SHP77 (cell line): ENCODE measurements at regions not wholly inside any gene's neighbourhood (a gene's known extent, or its start where the extent isn't known, plus 50 kb on each side); places are given as distances from the start of the nearest gene placed in this dataset.

Experiments
- DNase-seq, 2 experiments: peaks; one replicate each; lab custom pipeline; 2025; lab: John Stamatoyannopoulos, UW

DNA sequence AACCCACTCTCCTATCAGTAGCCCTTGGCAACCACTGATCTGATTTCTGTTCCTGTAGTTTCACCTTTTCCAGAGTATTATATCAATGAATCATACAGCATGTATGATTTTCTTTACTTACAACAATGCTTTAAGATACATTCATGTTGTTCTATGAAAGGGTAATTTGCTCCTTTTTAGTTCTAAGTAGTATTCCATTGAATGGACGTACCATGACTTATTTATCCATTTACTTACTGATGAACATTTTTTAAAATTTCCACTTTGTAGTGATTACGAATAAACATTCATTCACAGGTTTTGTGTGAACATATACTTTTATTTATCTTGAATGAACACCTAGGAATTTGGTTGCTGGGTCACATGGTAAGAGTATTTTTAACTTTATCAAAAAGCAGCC, 620.8 kb downstream of the HTR1A start:
- DNase-seq = no peak

DNA sequence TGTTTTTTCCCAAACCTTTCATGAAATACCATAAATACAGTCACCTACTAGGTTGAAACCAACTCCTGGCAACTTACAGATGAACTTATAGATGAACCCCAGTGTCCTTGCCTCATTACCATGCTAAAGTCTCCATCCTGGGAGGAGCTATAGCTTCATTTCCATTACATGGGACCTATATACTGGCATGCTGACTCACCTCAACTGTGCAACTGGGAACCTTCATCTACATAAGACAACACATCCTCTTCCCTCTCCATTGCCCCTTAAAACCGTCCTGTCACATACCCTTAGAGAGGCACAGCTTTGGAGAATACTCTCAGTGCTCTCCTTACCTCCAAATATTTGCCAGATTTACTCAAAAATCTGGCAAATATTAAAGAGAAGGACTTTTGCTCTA, 638.3 kb downstream of the HTR1A start:
- DNase-seq = no peak

DNA sequence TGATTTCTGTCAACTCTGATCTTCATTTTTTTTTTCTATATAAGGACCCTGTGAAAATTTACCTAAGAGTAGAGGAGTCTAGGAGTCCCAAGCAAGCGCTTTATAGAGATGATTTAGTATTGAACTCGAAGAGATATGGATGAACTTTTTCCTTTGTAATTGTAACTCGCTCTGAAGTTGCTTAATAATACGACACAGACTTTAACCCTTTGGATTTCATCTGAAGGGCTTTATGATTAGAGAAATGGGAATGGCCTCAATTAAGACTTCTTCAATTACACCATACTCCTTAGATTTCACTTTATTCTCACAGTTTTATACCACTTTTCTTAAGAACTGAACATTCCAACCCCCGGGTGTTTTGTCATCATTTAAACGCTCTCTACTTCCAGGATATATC, 647.7 kb downstream of the HTR1A start:
- no peak for DNase-seq

DNA sequence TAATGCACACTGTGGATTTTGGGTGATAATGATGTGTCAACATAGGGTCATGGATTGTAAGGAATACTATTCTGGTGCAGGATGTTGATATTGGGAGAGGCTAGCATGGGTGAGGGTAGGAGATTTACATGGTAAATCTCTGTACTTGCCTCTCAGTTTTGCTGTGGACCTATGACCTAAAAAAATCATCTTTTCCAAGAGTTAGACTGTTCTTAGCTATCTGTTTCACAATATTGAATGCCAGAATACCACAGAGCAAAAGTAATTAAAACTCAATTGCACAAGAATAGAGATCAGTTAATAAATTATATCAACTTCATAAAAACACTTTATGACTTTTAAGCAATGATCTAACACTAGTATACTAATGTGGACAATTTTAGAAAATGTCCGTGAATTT, 651.6 kb downstream of the HTR1A start:
- no peak for DNase-seq

DNA sequence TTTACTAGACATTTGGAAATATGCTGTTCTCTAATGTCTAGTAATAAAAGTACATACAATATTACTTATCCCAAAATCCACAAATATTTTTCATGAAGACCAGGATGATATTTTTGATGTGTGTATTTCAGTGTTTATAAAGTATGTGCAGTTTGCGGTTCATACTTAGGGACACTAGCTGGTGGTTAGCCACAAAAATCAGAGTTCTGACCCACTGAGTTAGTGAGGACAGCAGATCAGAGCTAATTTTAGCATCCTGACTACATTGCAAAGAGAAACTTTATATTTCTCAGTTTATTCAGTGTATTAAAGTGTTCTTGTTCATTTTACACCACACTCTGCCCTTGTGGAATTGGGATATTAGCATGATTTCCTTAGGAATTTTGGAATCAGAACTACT, 655.3 kb downstream of the HTR1A start:
- DNase-seq = no peak

DNA sequence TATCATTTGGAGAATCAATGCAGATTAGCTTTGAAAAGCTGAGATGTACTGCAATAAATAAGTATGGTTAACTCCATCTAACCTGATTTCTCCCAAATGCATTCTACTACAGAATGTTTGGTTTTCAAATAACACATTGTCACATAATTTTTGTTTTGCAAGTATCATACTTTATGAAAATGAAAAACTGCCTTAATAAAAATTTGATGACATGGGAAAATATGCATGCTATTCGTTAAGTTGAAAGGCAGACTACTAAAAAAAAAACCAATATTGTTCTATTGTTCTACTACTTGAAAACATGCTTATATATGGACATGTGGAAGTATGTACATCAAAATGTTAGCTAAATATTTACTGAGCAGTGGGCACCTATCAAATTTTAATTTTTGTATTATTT, 668.9 kb downstream of the HTR1A start:
- DNase-seq = no peak

DNA sequence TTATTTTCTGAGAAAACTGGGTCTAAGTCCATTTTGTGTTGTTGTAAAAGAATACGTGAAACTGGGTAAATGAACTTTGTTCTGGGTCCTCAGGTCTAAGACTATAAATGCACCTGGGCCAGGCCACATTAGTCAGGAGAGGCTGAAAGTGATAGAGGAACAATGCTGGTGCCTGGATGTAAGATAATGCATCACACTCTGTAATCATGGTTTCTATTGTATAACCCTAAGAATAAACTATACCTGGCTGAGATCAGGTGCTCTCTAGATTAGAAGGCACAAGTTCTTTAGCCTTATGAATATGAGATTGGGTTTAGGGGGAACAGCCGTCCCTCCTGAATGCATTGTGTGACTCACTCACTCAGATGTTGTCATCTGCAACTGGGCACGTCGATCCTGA, 675.5 kb downstream of the HTR1A start:
- no peak for DNase-seq

DNA sequence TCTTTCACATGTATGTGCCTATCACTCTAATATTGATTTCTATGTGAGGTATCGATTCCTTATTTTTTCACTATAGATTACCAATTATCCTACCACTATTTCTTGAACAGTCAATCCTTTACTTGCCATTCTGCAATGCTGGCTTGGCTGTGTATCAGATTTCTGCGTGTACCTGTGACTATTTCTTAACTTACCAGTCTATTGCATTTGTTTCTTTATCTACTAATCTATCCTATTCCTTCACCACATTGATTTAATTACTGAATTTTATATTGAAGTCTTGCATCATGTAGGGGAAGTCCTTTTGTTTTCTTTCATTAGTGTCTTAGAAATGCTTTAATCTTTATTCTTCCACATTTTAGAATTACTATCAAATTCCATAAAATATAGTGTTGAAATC, 684.8 kb downstream of the LRRC70 start:
- DNase-seq = no peak

DNA sequence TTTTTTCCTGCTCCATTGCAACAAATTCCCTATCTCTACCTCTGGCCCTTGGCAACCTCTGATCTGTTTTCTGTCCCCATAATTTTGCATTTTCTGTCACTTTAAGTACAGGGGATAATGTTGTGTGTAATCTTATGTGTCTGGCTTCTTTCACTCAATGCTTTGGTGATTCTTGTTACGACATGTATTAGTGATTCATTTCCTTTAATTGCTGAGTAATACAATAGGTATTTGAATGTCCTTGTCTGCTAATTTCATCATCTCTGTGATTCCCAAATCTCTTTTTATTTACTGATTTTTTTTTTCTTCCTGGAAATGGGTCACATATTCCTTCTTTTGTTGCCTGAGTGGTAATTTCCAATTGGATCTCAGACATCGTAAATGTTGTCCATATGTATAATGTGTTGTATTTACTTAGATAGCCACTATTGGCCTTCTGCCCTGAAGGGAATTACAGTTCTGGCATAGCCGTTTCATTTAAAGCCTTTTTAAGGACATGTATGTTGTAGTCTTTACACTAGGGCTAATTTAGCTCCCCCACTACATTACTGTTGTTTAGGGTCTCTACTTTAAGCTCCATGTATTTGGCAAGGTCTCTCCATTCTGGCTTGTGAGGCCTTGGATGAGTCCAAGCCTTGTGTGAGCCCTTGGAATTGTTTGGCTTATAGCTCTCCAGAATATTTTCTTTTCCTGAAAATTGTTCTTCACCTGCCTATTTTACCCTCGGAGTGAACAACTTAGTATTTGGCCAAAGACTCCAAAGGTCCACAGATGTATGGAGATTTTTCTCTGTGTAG, 683.8 kb downstream of the LRRC70 start:
- no peak for DNase-seq

DNA sequence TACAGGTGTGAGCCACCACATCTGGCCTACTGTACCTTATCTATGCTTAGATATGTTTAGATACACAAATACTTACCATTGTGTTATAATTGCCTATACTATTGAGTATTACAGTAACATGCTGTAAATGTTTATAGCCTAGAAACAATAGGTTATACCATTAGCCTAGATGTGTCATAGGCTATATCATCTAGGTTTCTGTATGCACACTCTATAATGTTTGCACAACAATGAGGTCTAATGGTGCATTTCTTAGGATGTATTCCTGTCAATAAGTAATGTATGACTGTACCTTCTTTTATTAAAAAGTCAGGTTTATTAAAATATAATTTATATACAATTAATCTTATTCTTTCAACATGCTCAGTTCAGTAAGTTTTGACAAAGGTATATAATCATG, 683.1 kb downstream of the LRRC70 start:
- DNase-seq = no peak

DNA sequence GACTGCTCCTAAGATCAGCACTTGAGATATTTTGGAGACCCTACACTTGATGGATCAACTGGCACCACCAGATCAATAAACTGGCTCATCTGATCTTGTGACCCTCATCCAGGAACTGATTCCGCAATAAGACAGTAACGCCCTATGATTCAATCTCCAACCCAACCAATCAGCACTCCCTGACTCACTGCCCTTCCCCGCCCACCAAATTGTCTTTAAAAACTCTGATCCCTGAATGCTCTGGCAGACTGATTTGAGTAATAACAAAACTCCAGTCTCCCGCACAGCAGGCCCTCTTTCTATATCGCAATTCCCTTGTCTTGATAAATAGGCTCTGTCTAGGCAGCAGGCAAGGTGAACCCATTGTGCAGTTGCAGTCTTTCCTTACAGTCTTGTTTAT, 677.0 kb downstream of the LRRC70 start:
- DNase-seq = no peak

DNA sequence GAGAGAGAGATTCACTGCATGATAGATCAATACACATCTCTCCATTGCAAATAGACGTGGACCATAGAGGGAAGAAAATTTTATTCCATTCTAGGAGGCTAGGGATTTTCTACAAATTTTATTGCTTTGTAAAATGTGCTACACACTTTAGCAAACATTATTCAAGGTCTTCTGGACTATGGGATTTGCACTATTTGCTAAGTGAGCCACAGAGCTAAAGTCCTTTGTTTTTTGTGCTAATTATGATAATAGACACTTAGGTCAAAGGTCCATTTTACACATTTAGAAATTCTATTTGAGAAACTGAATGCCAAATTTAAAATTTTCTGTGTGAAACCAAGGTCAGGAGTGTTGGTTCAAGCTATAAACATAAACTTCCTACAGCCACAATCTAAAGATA, 672.3 kb downstream of the LRRC70 start:
- no peak for DNase-seq

DNA sequence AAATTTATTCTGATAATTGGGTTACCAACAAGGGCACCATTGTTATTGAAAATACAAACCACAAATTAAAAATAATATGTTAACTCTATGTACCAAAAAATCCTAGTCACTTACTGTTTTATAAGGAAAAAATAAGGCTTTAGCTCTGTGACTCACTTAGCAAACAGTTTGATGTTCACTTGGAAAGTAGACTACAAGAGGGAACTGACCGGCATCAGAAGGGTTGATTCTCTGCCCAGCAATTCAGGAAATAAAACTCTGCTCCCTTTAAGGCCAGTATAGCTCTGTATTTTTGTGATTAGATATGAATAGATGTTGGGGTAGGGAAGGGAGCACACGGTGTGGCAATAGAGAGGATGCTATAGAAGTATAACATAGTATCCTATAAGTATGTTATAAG, 671.3 kb downstream of the LRRC70 start:
- DNase-seq = no peak

DNA sequence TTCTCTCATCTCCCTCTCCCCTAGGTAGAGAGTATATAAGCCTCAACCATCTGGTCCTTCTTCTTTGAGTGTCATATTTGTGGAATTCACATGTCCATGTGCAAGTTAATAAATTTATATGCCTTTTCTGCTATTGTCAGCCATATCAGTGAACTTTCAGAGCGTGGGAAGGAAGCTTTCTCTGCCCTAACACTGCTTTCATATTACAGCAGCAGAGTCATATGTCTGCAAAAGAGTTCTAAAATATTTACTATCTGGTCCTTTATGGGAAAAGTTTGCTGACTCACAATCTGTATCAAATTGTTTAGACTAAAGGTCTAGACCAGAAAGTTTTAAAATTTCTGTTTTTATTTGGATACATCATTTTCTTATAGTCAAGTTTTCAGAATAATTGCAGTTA, 669.0 kb downstream of the LRRC70 start:
- DNase-seq = no peak

DNA sequence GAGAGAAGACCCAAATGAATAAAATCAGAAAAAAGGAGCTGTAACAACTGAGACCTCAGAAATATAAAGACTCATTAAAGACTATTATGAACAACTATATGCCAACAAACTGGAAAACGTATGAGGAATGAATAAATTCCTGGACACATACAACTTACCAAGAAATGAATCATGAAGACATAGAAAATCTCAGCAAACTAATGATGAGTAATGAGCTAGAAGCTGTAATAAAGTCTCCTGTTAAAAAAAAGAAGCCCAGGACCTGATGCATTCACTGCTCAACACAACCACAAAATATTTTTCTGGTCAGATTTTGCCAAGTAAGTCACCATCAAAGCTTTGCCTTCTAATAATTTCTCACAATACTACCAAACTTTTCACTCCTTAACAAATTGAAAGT, 666.7 kb downstream of the LRRC70 start:
- no peak for DNase-seq

DNA sequence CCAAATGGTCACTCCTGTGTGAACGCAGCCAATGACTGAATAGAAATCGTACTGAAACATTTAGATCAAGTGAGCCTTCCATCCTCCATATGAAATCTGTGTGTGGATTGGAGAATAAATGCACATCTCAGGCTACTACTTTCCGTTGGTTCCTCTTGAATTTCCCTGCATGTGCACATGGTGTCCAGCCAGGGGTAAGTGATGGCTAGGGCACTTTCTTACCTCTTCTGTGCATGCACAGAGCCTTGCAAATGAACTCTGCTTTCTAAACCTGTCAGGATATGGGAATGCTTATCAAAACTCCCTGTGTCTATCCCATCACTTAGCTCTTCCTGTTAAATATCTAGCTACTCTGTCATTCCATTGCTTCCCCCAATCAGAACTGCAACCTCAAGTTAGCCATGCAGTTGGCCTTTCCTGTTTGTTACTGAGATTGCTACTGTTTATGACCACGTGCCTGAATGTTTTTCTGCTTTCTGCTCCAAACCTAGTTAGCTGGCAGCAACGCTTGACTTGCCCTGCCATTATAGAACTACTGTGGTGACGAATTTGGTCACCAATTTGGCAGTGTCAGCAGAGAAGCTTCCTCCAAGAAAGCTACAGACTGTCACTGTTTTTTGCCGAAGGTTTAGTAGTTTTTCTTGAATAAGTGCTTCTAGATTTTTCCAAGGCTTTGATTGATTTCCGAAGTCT, 661.6 kb downstream of the LRRC70 start:
- no peak for DNase-seq

DNA sequence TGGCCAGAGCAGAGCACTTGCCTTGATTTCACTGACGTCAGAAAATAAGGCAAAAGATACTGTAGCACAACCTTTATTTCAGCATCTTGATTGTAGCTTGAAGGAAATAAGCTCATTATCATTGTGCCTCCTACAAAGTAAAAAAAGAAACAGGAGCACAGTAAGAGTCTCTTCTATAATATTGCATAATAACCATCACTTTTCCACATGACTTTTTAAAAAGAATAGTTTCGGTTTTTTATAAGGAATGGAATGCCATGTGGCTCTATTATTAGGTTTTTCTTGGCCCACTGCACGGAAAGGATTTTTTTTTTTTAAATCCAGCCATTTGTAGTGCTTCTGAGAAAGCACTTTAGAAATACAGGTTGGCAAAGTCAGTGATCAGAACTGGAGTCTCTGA, 655.3 kb downstream of the LRRC70 start:
- no peak for DNase-seq

DNA sequence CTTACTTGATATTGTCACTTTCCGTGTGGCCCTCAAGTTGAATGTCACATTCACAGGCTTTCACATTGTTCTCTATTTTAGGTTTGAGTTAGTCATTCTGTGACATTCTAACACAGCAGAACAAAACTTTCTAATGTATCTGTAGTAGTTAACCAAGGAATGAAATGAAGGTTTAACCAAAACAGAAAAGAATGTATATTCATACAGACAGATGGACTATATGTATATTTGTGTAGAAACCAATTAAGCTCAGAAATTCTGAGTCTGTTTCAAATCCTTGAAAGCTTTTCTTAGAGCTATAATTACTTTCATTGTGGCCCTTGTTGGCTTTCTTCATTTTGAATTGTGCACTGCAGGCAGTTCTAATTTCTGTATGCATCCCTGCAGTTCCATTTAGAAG, 654.7 kb downstream of the LRRC70 start:
- no peak for DNase-seq

DNA sequence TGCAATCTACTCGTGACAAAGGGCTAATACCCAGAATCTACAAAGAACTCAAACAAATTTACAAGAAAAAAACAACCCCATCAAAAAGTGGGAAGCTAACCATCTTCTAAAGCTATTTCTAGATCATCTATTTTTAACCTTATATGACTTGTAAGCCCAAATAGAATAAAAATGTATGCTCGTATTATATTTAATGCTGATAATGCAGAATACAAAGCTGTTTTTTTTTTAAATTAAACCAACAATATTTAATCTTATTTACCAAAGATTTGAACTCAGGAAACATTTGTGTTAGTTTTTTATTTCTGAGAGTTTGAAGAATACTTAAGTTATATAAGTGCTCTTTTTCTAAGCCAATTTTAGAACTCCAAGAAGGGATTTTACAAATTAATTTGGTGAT, 652.1 kb downstream of the LRRC70 start:
- DNase-seq = no peak

DNA sequence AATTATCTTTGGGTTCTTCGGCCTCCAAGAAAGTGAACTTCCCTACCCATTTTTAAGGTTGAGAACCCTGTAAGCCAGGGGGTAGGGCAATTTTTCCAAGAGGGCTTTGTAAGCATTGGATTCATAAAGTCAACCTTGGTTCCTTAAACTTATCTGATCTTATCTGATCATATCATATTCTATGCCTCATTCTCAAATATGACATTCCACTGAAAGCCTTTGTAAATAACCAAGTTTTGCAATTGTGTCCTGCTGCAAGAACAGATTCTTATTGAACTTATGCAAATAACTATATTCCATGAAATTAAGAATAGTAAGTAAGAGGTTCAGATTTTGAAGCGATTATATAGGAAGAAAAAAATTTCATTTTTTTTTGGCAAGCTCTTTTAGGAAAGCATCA, 649.5 kb downstream of the LRRC70 start:
- no peak for DNase-seq

DNA sequence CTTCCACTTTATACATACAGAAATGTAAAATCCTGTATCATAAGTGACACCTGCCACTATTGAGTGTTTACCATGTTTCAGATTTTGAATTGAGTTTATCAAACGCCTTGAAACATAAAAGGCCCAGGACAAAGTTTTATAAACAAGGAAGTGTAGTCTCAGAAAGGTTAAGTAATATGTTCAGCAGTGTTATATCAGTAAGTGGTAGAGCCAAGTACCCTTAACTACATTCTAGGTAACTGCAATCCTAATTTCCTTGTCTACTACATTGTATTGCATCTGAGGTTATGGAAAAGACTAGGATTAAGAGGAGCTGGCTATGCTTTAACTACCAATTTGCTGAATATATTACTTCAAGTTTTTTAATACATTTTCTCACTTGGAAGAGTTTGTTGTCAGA, 641.6 kb downstream of the LRRC70 start:
- no peak for DNase-seq

DNA sequence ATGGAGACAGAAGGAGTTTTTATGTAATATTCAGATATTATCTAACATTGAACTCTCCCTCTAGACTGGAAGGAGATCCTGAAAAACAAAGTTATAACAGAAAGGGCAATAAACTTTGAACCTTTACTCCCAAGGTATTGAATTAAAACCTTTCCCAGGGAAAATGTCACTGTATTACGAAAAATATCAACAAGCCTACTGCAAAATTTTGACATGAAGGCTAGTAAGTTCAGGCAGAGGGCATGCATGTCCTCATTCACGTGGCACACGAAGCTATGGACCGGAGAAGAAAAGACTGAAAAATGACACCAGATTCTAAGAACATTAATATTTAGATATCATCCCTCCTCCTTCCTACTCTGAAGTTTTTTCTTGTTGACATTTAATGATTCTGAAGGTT, 638.8 kb downstream of the LRRC70 start:
- no peak for DNase-seq

DNA sequence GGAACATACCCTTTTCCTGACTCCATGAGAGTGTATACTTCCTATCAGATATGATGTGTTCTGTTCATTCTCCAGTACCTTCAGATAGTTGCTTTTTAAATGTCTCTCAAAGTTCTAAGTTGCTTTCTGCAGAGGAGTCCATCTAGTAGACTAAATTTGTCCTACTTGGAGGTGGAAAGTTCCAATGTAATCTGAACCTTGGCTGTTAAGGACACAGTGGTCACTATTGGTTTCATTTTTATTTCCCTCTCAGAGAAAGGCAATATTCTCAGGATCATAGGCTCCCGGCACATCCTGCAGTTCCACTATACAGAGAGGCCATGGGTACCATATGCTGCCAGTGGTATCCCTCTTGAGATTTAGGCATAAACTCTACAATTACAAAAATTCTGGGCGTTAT, 634.6 kb downstream of the LRRC70 start:
- no peak for DNase-seq
